Amniotic stem cell (primary cell): ENCODE measurements at regions not wholly inside any gene's neighbourhood (a gene's known extent, or its start where the extent isn't known, plus 50 kb on each side); places are given as distances from the start of the nearest gene placed in this dataset.

Experiments used
- DNase-seq: peaks from one replicate; lab custom pipeline; 2025; lab: John Stamatoyannopoulos, UW

- DNase-seq: no peak
Measured at GRCh38 chr5:123880875-123881274, 368.9 kb downstream of the CSNK1G3 start.

- DNase-seq: no peak
Measured at GRCh38 chr5:123879071-123879470, 367.1 kb downstream of the CSNK1G3 start.

DNA sequence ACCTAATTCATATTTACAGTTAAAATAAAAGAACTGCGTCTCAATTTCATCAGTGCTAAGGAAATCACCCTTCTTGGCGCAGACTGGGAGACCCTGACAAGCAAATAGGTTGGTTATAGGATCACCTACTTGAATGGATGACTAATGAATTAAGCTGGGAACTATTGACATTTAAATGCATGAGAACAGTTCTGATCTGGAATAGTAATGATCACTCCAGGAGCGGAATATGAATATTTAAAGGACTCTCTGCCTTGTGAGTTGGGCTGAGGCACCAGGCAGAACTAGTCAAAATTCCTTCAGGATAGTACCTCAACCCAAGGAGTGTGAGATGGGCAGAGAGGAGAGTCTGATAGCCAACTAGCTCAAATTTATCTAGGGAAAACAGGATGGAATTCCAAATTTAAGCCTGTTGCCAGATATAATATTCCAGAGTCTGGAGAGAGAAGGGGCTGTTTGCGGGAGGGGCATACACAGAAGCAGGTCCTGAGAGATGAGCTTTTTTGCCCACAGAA lies 364.4 kb downstream of the CSNK1G3 start:
- no peak for DNase-seq

GRCh38 chr5:123875561-123876275 lies 363.7 kb downstream of the CSNK1G3 start:
- DNase-seq: no peak

DNA sequence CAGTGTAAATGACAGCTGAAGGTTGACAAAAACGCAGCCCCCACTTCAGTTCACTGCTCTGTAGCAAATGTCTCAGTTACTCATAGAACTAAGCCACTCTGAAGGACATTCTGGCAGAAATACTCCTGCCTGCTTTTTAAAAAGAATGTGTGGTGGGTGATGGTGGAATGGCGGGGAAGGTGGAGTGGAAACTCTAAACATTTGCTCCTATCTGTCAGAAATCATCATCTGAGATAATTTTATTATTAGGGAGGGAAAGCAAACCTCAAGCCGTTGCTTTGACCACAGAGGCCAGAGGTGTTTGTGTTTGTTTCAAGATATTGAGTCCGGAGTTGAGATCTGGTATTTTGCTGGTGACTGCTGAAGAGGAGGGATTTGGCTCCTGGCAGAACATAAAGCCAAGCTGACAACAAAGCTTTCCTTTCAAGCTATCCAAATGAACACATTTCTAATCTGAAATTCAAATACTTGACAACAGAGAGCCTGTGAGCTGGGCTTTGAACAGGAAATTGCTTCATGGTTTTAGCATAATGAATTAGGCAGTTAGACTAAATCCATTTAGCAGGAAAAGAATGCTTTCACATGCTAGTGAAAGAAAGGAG lies 362.7 kb downstream of the CSNK1G3 start:
- DNase-seq: no peak

GRCh38 chr5:123873846-123874245 lies 361.9 kb downstream of the CSNK1G3 start:
- no peak for DNase-seq

- DNase-seq: no peak
Measured at GRCh38 chr5:123871373-123871772, 359.4 kb downstream of the CSNK1G3 start.

- no peak for DNase-seq
Measured at GRCh38 chr5:123868881-123869280, 356.9 kb downstream of the CSNK1G3 start.

GRCh38 chr5:123868267-123868666 lies 356.3 kb downstream of the CSNK1G3 start:
- DNase-seq: no peak

GRCh38 chr5:123865641-123866040 lies 353.7 kb downstream of the CSNK1G3 start:
- no peak for DNase-seq

DNA sequence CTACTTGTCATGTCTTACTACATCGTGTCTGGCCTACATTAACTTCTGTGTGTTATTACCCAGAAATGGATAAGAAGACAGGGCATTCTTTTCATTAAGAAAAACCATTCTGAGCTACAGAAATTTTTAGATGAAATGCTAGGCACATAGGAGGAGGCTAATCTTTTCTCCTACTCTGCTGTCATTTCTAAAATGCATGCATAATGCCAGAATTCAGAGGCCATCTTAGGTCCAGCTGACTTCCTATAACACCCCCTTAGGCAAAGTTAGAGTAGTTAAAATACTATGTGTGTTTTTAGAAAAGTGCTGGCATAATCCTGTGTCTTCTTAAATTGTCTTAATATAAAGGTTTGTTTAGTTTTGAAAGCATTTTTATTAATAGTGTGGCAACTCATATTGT lies 352.6 kb downstream of the CSNK1G3 start:
- no peak for DNase-seq

GRCh38 chr5:123858938-123859337 lies 347.0 kb downstream of the CSNK1G3 start:
- no peak for DNase-seq

GRCh38 chr5:123856766-123857165 lies 344.8 kb downstream of the CSNK1G3 start:
- DNase-seq: no peak

DNA sequence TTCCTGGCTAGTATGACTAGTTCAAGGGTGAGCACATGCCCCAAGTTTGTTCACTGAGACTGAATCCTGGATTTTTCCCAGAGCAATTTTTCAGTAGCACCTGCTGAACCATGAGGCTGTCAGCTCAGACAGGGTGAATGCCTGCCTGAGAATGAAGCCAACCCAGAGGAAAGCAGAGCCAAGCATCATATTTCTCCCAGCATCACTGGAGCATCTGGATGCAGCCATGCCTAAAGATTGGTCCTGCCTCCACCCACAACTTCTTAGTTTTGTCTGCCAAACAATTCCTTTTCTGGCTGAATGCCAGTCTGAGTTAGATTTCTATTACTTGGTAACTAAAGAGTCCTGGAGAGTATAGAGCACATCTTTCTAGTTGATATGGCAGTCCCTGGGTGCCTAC lies 343.6 kb downstream of the CSNK1G3 start:
- DNase-seq: no peak

DNA sequence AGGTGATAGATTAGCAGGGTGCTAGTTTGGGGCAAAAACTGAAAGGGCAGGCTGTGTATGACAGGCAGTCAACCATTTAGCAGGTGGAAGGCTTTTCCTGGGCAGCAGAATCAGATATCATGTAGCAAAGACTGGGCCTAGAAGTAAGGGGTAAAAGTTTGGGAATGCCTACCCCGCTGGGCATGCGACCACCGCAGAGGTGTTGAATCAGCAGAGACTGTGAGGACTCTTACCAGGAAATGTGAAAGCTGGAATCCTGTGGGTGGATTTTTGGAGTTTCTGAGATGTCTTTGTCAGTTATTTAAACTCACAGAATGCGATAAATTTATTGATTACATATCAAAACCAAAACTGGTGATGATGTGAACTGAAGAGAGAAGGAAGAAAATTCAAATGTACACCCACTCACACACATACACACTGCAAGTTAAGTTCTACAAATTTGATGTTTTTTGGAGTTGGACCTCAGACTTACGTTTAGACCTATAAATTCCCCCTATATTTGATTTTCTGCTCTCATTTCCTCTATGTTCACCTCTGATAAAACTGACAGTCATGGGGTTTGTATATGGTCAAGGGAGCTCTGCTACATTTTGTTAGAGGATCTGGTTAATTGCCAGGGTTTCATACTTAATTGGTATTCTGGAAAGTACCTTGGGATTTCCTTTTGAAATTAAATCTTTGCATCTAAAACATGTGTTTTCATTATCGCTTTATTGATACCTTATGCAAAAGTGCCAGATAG lies 333.6 kb downstream of the CSNK1G3 start:
- no peak for DNase-seq

- no peak for DNase-seq
Measured at GRCh38 chr5:123844873-123845272, 332.9 kb downstream of the CSNK1G3 start.

DNA sequence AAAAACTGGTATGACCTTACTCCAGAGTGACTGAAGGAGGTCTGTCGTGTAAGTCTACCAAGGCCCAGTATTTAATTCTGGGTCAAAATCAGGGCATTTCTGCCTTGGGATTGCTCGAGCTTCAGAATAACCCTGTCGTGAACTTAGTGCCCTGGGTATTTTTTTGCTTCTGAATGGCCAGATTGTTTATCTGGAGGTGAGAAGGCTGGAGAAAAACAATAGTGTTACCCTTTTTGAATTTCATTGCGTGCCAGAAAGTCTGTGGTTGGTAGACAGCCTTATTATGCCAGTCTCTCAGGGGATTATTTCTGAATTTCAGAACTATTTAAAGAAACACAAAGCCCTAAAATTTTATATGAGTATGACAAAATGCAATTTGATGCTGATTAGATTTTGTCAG lies 323.4 kb downstream of the CSNK1G3 start:
- DNase-seq: no peak

DNA sequence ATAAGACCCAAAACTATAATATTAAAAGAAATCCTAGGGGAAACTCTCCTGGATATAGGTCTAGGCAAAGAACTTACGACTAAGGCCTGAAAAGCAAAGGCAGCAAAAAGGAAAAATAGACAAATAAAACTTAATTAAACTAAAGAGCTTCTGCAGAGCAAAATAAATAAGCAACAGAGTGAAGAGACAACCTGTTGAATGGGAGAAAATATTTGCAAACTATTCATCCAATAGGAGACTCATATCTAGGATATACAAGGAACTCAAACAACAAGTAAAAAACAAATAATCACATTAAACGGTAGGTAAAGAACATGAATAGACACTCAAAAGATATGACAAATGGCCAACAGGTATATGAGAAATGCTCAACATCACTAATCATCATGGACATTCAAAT lies 318.6 kb downstream of the CSNK1G3 start:
- no peak for DNase-seq

GRCh38 chr5:123827811-123828210 lies 315.8 kb downstream of the CSNK1G3 start:
- no peak for DNase-seq

DNA sequence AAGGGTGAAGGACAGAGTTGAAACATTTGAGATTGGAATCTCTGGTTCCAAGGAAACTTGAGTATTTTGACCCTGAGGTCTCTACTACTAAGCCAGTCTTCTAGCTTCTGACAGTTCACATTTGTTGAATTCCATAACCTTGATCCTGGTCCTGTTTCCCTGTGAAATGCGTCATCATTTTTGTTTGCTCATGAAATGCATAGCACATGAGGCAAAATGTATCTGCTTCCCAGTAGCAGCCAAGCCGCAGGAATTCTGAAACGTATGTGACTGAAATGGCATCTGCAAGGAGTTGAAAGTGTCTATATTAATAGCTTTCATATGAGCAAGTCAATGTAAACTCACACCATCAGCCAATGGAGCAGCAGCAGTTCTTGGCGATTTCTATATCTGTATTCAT lies 307.9 kb downstream of the CSNK1G3 start:
- peak; percentile 89 for DNase-seq

GRCh38 chr5:123819386-123819785 lies 307.4 kb downstream of the CSNK1G3 start:
- DNase-seq: no peak

- DNase-seq: no peak
Measured at GRCh38 chr5:123817267-123817666, 305.3 kb downstream of the CSNK1G3 start.
